OCI-LY3 (cell line): ENCODE measurements at regions not wholly inside any gene's neighbourhood (a gene's known extent, or its start where the extent isn't known, plus 50 kb on each side); places are given as distances from the start of the nearest gene placed in this dataset.

Source experiments
- EZH2phosphoT487 ChIP-seq: fragments of 200-600 bp; shearing (Covaris generic); IDR thresholded peaks from 2 replicates; pipeline ENCODE4 v1.6.1; 2018; ENCODE audit warnings: antibody characterized with exemption, mixed run types, low read depth
- TF ChIP-seq, protein P1 (sequence below): fragments of 200-600, 300-600 bp; sonication (generic); IDR thresholded peaks from 2 replicates; pipeline ENCODE4 v1.5.1; 2014; ENCODE audit warnings: antibody characterized with exemption, low read length, low read depth

DNA sequence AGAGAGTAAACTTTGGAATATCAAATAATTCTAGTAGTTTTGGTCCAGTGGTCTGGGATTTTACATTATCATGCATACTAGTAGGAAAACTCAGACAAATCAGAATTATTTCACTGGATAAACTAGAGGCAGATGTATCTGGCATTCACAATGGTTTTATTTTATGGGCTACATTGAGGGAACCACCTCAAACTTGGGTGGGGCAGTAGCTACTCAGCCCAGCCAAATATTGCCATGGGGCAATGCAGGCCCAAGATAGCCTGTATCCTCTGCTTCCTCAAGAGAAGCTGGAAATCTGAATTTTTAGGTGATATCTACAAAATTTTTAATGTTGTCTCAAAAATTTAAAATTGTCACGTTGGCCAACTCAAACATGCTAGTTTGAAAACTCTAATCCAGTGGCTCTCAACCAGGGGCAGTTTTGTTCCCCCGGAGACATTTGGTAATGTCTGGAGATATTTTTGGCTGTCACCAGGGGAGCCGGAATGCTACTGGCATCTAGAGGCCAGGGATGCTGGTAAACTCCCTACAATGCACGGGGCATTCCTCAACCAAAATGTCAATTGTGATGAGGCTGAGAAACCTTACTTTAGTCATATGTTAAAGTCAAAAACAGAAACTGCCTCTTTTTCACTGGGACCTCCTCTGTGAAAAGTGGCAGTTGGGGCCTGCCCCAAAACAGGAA, 172.8 kb upstream of the SPRED2 start:
- TF ChIP-seq, protein P1, sequence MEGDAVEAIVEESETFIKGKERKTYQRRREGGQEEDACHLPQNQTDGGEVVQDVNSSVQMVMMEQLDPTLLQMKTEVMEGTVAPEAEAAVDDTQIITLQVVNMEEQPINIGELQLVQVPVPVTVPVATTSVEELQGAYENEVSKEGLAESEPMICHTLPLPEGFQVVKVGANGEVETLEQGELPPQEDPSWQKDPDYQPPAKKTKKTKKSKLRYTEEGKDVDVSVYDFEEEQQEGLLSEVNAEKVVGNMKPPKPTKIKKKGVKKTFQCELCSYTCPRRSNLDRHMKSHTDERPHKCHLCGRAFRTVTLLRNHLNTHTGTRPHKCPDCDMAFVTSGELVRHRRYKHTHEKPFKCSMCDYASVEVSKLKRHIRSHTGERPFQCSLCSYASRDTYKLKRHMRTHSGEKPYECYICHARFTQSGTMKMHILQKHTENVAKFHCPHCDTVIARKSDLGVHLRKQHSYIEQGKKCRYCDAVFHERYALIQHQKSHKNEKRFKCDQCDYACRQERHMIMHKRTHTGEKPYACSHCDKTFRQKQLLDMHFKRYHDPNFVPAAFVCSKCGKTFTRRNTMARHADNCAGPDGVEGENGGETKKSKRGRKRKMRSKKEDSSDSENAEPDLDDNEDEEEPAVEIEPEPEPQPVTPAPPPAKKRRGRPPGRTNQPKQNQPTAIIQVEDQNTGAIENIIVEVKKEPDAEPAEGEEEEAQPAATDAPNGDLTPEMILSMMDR: no peak
- no peak for TF ChIP-seq EZH2phosphoT487
